Peyer's patch (tissue), 4 donors: ENCODE measurements at regions not wholly inside any gene's neighbourhood (a gene's known extent, or its start where the extent isn't known, plus 50 kb on each side); places are given as distances from the start of the nearest gene placed in this dataset.

ENCODE experiments used
- POLR2A ChIP-seq, 2 donors: fragments of 450-650 bp; IDR thresholded peaks; one replicate each; pipeline ENCODE4 v1.5.1; 2017; ENCODE audit warnings: antibody characterized with exemption in 2 of 2, mild to moderate bottlenecking in 2 of 2, moderate library complexity in 2 of 2
- TF ChIP-seq, protein P1 (sequence below), 6 experiments: fragments of 450-650 bp in 4 of 6; fragments of 200-600 bp in 2 of 6; sonication (generic) in 1 of 6; IDR thresholded peaks; one replicate each; pipeline ENCODE4 v1.5.1; 2017 to 2019; ENCODE audit warnings: antibody characterized with exemption in 6 of 6, mild to moderate bottlenecking in 3 of 6, moderate library complexity in 1 of 6

DNA sequence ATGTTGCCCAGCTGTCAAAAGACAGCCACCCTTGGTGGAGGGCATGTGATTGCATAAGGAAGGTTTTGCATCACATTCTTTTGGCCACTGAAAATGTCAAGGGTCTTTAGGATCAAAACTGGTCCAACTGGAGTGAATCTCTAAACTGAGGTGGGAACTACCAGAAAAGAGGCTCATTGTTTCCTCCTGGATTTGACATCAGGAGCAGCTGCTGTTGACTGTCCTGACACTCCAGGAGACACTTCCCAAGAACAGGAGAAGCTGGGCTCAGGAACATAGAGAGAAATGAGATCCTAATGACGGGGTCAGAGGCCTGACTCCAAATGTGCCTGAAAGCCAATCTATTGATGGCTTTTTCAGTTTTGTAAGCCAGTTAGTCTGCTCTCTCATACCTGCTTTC lies 105.3 kb upstream of the LRIG1 start:
- TF ChIP-seq, protein P1, sequence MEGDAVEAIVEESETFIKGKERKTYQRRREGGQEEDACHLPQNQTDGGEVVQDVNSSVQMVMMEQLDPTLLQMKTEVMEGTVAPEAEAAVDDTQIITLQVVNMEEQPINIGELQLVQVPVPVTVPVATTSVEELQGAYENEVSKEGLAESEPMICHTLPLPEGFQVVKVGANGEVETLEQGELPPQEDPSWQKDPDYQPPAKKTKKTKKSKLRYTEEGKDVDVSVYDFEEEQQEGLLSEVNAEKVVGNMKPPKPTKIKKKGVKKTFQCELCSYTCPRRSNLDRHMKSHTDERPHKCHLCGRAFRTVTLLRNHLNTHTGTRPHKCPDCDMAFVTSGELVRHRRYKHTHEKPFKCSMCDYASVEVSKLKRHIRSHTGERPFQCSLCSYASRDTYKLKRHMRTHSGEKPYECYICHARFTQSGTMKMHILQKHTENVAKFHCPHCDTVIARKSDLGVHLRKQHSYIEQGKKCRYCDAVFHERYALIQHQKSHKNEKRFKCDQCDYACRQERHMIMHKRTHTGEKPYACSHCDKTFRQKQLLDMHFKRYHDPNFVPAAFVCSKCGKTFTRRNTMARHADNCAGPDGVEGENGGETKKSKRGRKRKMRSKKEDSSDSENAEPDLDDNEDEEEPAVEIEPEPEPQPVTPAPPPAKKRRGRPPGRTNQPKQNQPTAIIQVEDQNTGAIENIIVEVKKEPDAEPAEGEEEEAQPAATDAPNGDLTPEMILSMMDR (IDR thresholded peaks at IDR 0.05), result no peak
- TF ChIP-seq POLR2A (IDR thresholded peaks at IDR 0.05), result no peak
